ENCODE measurements at regions not wholly inside any gene's neighbourhood (a gene's known extent, or its start where the extent isn't known, plus 50 kb on each side); places are given as distances from the start of the nearest gene placed in this dataset.

GRCh38 chr6:19997104-19997503 is 159.9 kb downstream of the ID4 start:
- no peaks in the 10 kb centered on the region for H3K9me3 ChIP-seq
- H3K27me3 ChIP-seq = peaks cover 0 to 12% (median 0%) of the 10 kb centered on the region in 4 donors
- no peaks in the 10 kb centered on the region for H3K4me1 ChIP-seq
- no peak for DNase-seq
- no peak overlapping the region for H3K4me3 ChIP-seq
- H3K27ac ChIP-seq = no peak overlapping the region
- TF ChIP-seq CTCF (IDR thresholded peaks at IDR 0.05) (no peak), POLR2A (IDR thresholded peaks at IDR 0.05) (no peak)
- no peaks in the 10 kb centered on the region for H3K36me3 ChIP-seq
- 82 to 95% methylated on average over 1 of the region's 1 CpG for WGBS, 2 donors
- intact Hi-C loops (cut with DNase I) = no loop called here

- Histone ChIP-seq H3K27ac (no peak overlapping the region), H3K27me3 (peaks cover 0 to 12% (median 0%) of the 10 kb centered on the region in 4 donors), H3K4me3 (no peak overlapping the region), H3K36me3 (no peaks in the 10 kb centered on the region), H3K9me3 (no peaks in the 10 kb centered on the region), H3K4me1 (no peaks in the 10 kb centered on the region)
- 76 to 94% methylated on average over 3 of the region's 3 CpGs for WGBS, 2 donors
- no peak for DNase-seq
- intact Hi-C loops (cut with DNase I) = no loop called here
- TF ChIP-seq POLR2A (IDR thresholded peaks at IDR 0.05) = no peak
- TF ChIP-seq CTCF (IDR thresholded peaks at IDR 0.05) = no peak
These were observed 161.4 kb downstream of the ID4 start for GRCh38 chr6:19998541-19998940.

- Histone ChIP-seq H3K27me3 (peaks cover 0 to 15% (median 0%) of the 10 kb centered on the region in 4 donors), H3K9me3 (no peaks in the 10 kb centered on the region), H3K4me1 (no peaks in the 10 kb centered on the region), H3K27ac (no peak overlapping the region), H3K4me3 (no peak overlapping the region), H3K36me3 (no peaks in the 10 kb centered on the region)
- WGBS, 2 donors = 58 to 67% methylated on average over 7 of the region's 7 CpGs
- DNase-seq = no peak
- no peak for TF ChIP-seq POLR2A (IDR thresholded peaks at IDR 0.05)
- TF ChIP-seq CTCF (IDR thresholded peaks at IDR 0.05) = no peak
- intact Hi-C loops (cut with DNase I) = no loop called here
These were observed 162.4 kb downstream of the ID4 start for GRCh38 chr6:19999319-20000191.

- H3K27ac ChIP-seq = no peak overlapping the region
- H3K27me3 ChIP-seq = peaks cover 0 to 7% (median 0%) of the 10 kb centered on the region in 4 donors
- no peaks in the 10 kb centered on the region for H3K9me3 ChIP-seq
- no peak overlapping the region for H3K4me3 ChIP-seq
- DNase-seq = no peak
- intact Hi-C loops (cut with DNase I) = no loop called here
- no peaks in the 10 kb centered on the region for H3K36me3 ChIP-seq
- no peak for TF ChIP-seq POLR2A (IDR thresholded peaks at IDR 0.05)
- no peak for TF ChIP-seq CTCF (IDR thresholded peaks at IDR 0.05)
- WGBS, 2 donors = 42 to 52% methylated on average over 3 to 4 of the region's 4 CpGs
- no peaks in the 10 kb centered on the region for H3K4me1 ChIP-seq
These were observed 164.1 kb downstream of the ID4 start for GRCh38 chr6:20001286-20001685.

- TF ChIP-seq CTCF (IDR thresholded peaks at IDR 0.05) (no peak), POLR2A (IDR thresholded peaks at IDR 0.05) (no peak)
- H3K27me3 ChIP-seq = peaks cover 0 to 3% (median 0%) of the 10 kb centered on the region in 4 donors
- H3K9me3 ChIP-seq = no peaks in the 10 kb centered on the region
- no peaks in the 10 kb centered on the region for H3K4me1 ChIP-seq
- no peak for DNase-seq
- no peak overlapping the region for H3K4me3 ChIP-seq
- WGBS, 2 donors = 90 to 96% methylated on average over 2 of the region's 2 CpGs
- intact Hi-C loops (cut with DNase I) = no loop called here
- H3K27ac ChIP-seq = no peak overlapping the region
- H3K36me3 ChIP-seq = no peaks in the 10 kb centered on the region
These were observed 168.9 kb downstream of the ID4 start for GRCh38 chr6:20006037-20006436.

Data from esophagus squamous epithelium (tissue), 5 donors.